GM12875 (cell line): ENCODE measurements at regions not wholly inside any gene's neighbourhood (a gene's known extent, or its start where the extent isn't known, plus 50 kb on each side); places are given as distances from the start of the nearest gene placed in this dataset.
"Not testable (repeated sequence)": the region's sequence is repeated elsewhere in the genome, so short reads cannot be mapped to it uniquely, and the experiment has no call there.

Source experiments
- H3K4me3 ChIP-seq: one replicate; pipeline ENCODE4 v1.5.1; 2011; ENCODE audit warnings: low read depth, low read length, control low read depth
- TF ChIP-seq, protein P1 (sequence below): IDR thresholded peaks from 2 replicates; pipeline ENCODE4 v1.5.1; 2011; ENCODE audit warnings: low read depth, mild to moderate bottlenecking, control low read depth, inconsistent platforms, low read length, moderate library complexity, borderline replicate concordance; ENCODE audit not compliant: insufficient read depth

GRCh38 chr6:130537447-130537846 is 171.6 kb downstream of the TMEM200A start:
- no peak overlapping the region for H3K4me3 ChIP-seq
- TF ChIP-seq, protein P1, sequence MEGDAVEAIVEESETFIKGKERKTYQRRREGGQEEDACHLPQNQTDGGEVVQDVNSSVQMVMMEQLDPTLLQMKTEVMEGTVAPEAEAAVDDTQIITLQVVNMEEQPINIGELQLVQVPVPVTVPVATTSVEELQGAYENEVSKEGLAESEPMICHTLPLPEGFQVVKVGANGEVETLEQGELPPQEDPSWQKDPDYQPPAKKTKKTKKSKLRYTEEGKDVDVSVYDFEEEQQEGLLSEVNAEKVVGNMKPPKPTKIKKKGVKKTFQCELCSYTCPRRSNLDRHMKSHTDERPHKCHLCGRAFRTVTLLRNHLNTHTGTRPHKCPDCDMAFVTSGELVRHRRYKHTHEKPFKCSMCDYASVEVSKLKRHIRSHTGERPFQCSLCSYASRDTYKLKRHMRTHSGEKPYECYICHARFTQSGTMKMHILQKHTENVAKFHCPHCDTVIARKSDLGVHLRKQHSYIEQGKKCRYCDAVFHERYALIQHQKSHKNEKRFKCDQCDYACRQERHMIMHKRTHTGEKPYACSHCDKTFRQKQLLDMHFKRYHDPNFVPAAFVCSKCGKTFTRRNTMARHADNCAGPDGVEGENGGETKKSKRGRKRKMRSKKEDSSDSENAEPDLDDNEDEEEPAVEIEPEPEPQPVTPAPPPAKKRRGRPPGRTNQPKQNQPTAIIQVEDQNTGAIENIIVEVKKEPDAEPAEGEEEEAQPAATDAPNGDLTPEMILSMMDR = no peak

DNA sequence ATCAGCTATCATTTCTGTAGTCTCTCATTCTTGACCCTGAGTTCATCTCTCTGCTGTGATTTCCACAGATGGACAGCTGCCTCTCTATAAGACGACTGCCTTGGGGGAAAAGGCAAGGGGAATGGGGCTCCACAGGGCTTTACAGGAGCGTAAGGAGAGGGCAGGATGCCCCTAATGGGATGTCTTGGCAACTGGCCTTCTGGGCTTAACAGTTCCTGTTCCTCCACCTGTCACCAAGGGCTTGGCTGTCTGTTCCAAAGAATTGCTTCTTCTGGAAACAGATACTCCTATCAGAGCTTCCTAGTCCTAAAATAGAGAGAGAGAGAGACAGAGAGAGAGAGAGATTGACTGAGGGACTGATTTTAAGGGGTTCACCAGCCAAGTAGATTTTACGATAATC is 181.9 kb downstream of the TMEM200A start:
- TF ChIP-seq, protein P1 = no peak
- H3K4me3 ChIP-seq = no peak overlapping the region

DNA sequence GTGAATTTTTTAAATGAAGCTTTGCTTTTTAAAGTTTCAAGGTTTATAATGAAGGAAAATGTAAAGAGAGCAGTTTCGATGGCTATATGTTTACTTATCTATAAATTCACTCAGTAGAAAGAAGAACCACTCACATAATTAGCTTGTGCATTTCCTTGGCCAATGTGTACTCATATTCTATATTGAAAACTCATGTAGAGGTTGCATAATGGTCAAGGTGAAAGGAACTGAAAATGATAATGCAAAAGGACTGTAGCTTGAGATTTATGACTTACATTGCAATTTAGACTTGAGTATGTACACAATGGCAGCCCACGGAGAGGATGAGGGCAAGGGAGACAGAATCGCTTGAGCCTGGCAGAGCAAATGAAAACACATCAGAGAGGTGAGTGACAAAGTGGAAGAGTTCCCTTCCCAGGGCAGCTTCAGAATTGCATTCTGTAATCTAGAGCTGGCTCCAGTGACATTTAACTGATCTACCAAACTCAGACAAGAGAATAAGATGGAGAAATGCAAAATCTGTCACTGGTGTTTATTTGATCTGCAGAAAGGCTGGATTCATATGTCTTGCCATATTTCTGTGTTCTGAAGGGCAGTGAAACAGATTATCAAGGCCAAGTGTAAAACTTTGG is 191.8 kb downstream of the TMEM200A start:
- H3K4me3 ChIP-seq = no peak overlapping the region
- TF ChIP-seq, protein P1 = no peak

DNA sequence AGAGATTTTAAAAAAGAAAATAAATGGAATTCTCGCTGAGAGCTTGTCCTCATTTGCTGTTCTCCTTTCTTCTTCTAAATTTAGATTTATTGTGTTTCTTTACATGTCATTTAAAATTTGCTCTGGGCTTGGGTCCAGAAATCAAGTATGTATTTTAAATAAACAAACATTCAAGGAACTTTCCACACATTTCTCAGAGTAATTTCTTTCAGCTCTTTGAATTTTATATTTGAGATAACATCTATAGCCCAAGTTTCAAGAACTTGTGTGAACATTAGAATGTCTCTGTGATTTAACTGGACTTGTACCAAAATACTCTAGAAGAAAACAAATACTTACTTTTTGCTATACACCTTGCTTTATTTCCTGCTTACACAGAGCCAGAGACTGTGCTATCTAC is 192.3 kb downstream of the TMEM200A start:
- H3K4me3 ChIP-seq = no peak overlapping the region
- TF ChIP-seq, protein P1 = no peak

GRCh38 chr6:130559166-130559565 is 193.3 kb downstream of the TMEM200A start:
- no peak overlapping the region for H3K4me3 ChIP-seq
- TF ChIP-seq, protein P1 = no peak

DNA sequence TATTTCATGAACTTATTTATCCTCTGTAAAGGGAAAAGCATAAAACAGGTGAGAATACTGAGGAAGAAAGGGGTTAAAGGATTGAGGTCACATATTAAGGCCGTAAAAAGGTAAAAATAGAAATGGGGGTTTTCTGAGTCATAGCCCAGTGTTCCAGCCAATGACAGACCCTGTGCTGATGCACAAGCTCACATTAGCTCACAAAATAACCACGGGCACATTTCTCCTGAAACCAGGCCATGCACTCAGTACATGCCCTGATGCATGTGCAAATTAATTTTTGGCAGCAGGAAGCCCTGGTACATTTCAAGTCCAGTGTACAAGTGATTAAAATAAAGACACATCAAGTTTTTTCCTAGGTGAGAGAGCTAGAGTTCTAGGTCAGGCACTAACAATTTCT is 194.4 kb downstream of the TMEM200A start:
- H3K4me3 ChIP-seq = no peak overlapping the region
- TF ChIP-seq, protein P1 = no peak

GRCh38 chr6:130561159-130561558 is 195.3 kb downstream of the TMEM200A start:
- not testable (repeated sequence) for H3K4me3 ChIP-seq

- TF ChIP-seq, protein P1 = no peak
Measured at GRCh38 chr6:130565696-130566095, 199.9 kb downstream of the TMEM200A start.

More at GRCh38 chr6:130565696-130566095, 199.9 kb downstream of the TMEM200A start:
- H3K4me3 ChIP-seq = no peak overlapping the region
